AG10803 (cell line): ENCODE measurements at regions not wholly inside any gene's neighbourhood (a gene's known extent, or its start where the extent isn't known, plus 50 kb on each side); places are given as distances from the start of the nearest gene placed in this dataset.

ENCODE experiments used
- DNase-seq: peaks from one replicate; pipeline ENCODE4 v3.0.0; 2010; ENCODE audit warnings: low read depth
- H3K4me3 ChIP-seq: 2 replicates; pipeline ENCODE4 v1.5.1; 2011; ENCODE audit warnings: mild to moderate bottlenecking, low read length, control low read depth
- CTCF ChIP-seq: conservative IDR thresholded peaks from 2 replicates; pipeline ENCODE4 v1.5.1; 2011; ENCODE audit warnings: mild to moderate bottlenecking, low read length, control low read depth, inconsistent platforms

DNA sequence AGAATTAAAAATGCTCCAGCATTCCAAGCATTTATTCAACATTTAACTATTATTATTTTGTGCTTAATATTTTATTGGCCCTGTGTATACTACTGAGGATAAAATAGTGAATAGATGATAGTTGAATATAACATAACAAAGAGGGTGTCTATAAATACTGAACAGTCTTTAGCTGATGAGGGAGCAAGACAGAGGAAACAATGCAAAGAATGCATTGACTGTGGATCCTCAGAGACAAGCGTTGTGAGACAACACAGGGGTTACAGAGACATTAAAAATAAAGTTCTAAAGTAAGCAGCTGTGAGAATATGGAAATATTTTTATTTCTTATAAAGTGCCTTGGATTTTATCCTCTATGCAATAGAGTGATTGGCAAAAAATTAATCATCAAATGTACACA is 1133.1 kb downstream of the PLA2G4A start:
- DNase-seq = no peak
- TF ChIP-seq CTCF = no peak
- no peak overlapping the region for H3K4me3 ChIP-seq

DNA sequence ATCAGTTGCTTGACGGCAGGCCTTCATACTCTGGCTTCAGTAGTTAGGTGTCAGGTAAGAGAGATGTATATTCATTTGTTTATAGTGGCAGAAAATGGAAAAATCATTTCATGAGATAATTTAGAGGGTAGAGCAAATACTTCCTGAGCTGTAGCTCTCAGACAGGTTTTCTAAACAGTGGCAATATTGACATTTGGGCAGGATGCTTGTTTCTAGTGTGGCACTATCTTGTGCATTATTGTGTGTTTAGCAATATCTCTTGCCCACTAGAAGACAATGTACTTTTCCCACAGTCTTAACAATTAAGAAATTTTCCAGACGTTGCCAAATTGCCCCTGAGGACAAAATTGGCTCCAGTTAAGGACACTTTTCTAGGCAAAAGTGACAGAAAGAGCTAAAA is 1143.1 kb downstream of the PLA2G4A start:
- DNase-seq = no peak
- H3K4me3 ChIP-seq = no peak overlapping the region
- no peak for TF ChIP-seq CTCF

DNA sequence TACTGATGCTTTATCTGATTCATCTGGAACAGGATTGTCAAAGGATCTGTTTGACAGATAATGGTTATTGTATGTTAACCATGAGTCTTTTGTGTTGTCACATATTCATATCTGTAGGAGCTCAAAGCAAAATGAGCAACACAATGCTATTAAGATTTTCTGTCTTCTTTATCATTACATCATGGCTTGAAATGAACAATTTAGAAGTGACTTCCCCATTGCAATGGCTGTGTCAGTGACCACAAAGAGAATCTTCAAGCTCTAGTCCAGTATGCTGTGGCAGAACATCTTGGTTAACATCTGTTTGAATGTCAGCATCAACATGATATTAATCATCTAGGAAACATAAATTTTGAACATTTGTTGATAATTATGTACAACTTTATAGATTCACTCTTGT is 1148.5 kb downstream of the PLA2G4A start:
- TF ChIP-seq CTCF = no peak
- DNase-seq = no peak
- H3K4me3 ChIP-seq = no peak overlapping the region

DNA sequence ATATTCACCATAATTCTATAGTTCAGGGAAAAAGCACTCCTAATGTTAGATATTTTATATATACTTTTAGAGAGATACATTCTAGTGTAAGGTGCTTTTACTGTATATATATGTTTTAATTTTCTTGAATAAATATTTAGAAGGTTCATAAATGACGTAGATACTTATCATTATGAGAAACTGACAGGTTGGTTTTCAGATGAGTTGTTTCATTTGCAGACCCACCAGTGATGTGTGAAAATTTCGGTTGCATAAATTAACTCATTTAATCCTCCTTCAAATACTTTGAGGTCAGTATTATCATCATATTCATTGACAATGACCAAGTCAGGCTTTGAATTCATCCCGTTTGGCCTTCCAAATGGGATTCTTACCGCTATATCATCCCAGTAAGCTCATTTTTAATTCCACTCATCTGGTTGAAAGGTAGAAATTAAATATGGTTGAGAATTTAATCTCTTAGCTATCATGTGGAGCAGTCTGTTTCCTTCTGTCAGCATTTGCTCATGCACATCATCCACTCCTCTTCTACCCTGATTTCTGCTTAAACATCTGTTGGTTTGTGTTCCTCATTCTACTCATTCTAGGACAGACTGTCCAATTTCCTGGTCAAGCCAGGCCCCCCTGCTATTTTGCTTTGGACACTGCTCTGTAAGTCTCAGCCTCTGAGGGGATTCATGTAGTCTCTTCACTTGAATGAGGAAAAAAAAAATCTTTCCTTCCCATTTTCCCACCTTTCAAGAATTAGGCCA is 1156.6 kb downstream of the PLA2G4A start:
- no peak overlapping the region for H3K4me3 ChIP-seq
- TF ChIP-seq CTCF = no peak
- no peak for DNase-seq

GRCh38 chr1:187985897-187986654 is 1157.3 kb downstream of the PLA2G4A start:
- DNase-seq = no peak
- H3K4me3 ChIP-seq = no peak overlapping the region
- TF ChIP-seq CTCF = no peak

GRCh38 chr1:187987236-187987776 is 1158.6 kb downstream of the PLA2G4A start:
- no peak for DNase-seq
- TF ChIP-seq CTCF = no peak
- no peak overlapping the region for H3K4me3 ChIP-seq
